ENCODE measurements at regions not wholly inside any gene's neighbourhood (a gene's known extent, or its start where the extent isn't known, plus 50 kb on each side); places are given as distances from the start of the nearest gene placed in this dataset.

DNA sequence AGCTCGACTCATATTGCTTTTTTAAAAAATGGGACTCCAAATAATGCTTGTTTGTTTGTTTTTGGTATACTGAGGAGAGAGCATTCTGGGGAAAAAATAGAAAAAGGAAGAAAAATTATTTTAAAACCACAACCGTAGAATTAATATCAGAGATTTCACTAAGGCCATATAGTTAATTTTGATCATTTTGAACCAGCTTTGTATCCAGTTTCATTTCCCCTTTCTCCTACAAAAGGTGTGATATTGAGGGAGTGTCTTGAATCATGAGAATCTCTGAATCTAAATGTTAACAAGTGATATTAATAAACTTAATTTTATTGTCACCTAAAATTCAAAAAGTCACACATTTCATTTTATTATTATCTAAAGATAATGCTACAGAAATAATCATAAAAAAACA, 198.5 kb upstream of the GALNT5 start:
- no CpG with 5 or more reads among the region's 2 CpGs for WGBS (ENCODE audit: insufficient coverage)
- DNase-seq (no peak), ATAC-seq (ENCODE audit: low read depth) (no peak)
- H3K27ac Mint-ChIP-seq = no peak overlapping the region
- intact Hi-C loops (cut with micrococcal nuclease) = no loop called here
- H3K9me3 ChIP-seq (ENCODE audit: control extremely low read depth in 1 of 3, control insufficient read depth in 2 of 3, insufficient read depth in 1 of 3, low read length in 2 of 3) = no peaks in the 10 kb centered on the region
- H3K27ac ChIP-seq (ENCODE audit: low read length in 2 of 2) = no peak overlapping the region
- POLR2A ChIA-PET = no interaction called here
- no peak overlapping the region for H3K4me3 ChIP-seq (ENCODE audit: control extremely low read depth in 1 of 5, extremely low read depth in 1 of 5, insufficient read depth in 1 of 5, low read depth in 2 of 5, low read length in 4 of 5)
- no peaks in the 10 kb centered on the region for H3K27me3 Mint-ChIP-seq
- H3K4me1 ChIP-seq (ENCODE audit: control insufficient read depth in 2 of 2, insufficient read depth in 2 of 2, low read length in 2 of 2) = no peaks in the 10 kb centered on the region
- H2AFZ ChIP-seq (ENCODE audit: insufficient read depth, low read depth, low read length, poor library complexity, severe bottlenecking) = no peak overlapping the region
- no peaks in the 10 kb centered on the region for H3K36me3 ChIP-seq (replicated peaks in 1 of 2; ENCODE audit: control extremely low read depth in 1 of 2, control insufficient read depth in 1 of 2, extremely low read depth in 1 of 2, insufficient read depth in 2 of 2, low read length in 1 of 2)
- H3K9me3 Mint-ChIP-seq (ENCODE audit: insufficient read depth) = no peaks in the 10 kb centered on the region
- TF ChIP-seq, protein P1, sequence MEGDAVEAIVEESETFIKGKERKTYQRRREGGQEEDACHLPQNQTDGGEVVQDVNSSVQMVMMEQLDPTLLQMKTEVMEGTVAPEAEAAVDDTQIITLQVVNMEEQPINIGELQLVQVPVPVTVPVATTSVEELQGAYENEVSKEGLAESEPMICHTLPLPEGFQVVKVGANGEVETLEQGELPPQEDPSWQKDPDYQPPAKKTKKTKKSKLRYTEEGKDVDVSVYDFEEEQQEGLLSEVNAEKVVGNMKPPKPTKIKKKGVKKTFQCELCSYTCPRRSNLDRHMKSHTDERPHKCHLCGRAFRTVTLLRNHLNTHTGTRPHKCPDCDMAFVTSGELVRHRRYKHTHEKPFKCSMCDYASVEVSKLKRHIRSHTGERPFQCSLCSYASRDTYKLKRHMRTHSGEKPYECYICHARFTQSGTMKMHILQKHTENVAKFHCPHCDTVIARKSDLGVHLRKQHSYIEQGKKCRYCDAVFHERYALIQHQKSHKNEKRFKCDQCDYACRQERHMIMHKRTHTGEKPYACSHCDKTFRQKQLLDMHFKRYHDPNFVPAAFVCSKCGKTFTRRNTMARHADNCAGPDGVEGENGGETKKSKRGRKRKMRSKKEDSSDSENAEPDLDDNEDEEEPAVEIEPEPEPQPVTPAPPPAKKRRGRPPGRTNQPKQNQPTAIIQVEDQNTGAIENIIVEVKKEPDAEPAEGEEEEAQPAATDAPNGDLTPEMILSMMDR (IDR thresholded peaks at IDR 0.05) = no peak
- no peak for TF ChIP-seq EZH2 (IDR thresholded peaks at IDR 0.05; ENCODE audit: borderline replicate concordance, insufficient read depth, low read depth, low read length, poor library complexity, severe bottlenecking)
- no peaks in the 10 kb centered on the region for H4K20me1 ChIP-seq (ENCODE audit: control insufficient read depth, insufficient read depth, low read length, poor library complexity, severe bottlenecking)
- H3K27me3 ChIP-seq (replicated peaks in 1 of 4; ENCODE audit: control extremely low read depth in 1 of 4, control insufficient read depth in 3 of 4, insufficient read depth in 4 of 4, low read length in 3 of 4) = no peaks in the 10 kb centered on the region
- no peaks in the 10 kb centered on the region for H3K4me1 Mint-ChIP-seq
- no peaks in the 10 kb centered on the region for H3K79me2 ChIP-seq (ENCODE audit: control insufficient read depth, insufficient read depth, low read length)
- CTCF ChIA-PET = no interaction called here
- H3K4me2 ChIP-seq (replicated peaks; ENCODE audit: low read depth, low read length, poor library complexity, severe bottlenecking) = no peak overlapping the region
- no peak overlapping the region for H3K4me3 Mint-ChIP-seq
- H3K9ac ChIP-seq (ENCODE audit: low read length) = no peak overlapping the region

DNA sequence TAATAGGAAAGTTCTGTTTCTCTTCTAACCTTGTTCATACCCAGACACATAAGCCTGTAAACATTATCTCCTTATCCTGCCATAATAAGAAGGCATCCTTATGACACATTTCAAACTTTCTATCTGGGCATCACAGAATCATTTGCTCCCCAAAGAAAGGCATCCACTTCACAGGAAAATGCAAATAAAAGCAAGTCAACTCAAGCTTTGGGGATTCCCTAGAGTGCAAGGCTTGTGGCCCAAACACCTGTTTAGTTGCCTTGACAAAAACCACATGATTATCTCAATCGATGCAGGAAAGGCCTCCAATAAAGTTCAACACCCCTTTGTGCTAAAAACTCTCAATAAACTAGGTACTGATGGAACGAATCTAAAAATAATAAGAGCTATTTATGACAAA, 195.7 kb upstream of the GALNT5 start:
- Histone ChIP-seq H3K9me3 (ENCODE audit: control extremely low read depth in 1 of 3, control insufficient read depth in 2 of 3, insufficient read depth in 1 of 3, low read length in 2 of 3) (no peaks in the 10 kb centered on the region), H3K9ac (ENCODE audit: low read length) (no peak overlapping the region), H2AFZ (ENCODE audit: insufficient read depth, low read depth, low read length, poor library complexity, severe bottlenecking) (no peak overlapping the region), H3K79me2 (ENCODE audit: control insufficient read depth, insufficient read depth, low read length) (no peaks in the 10 kb centered on the region), H3K36me3 (replicated peaks in 1 of 2; ENCODE audit: control extremely low read depth in 1 of 2, control insufficient read depth in 1 of 2, extremely low read depth in 1 of 2, insufficient read depth in 2 of 2, low read length in 1 of 2) (no peaks in the 10 kb centered on the region), H4K20me1 (ENCODE audit: control insufficient read depth, insufficient read depth, low read length, poor library complexity, severe bottlenecking) (no peaks in the 10 kb centered on the region), H3K4me3 (ENCODE audit: control extremely low read depth in 1 of 5, extremely low read depth in 1 of 5, insufficient read depth in 1 of 5, low read depth in 2 of 5, low read length in 4 of 5) (no peak overlapping the region), H3K27ac (ENCODE audit: low read length in 2 of 2) (no peak overlapping the region), H3K4me1 (ENCODE audit: control insufficient read depth in 2 of 2, insufficient read depth in 2 of 2, low read length in 2 of 2) (no peaks in the 10 kb centered on the region), H3K27me3 (replicated peaks in 1 of 4; ENCODE audit: control extremely low read depth in 1 of 4, control insufficient read depth in 3 of 4, insufficient read depth in 4 of 4, low read length in 3 of 4) (no peaks in the 10 kb centered on the region), H3K4me2 (replicated peaks; ENCODE audit: low read depth, low read length, poor library complexity, severe bottlenecking) (no peak overlapping the region)
- DNase-seq = no peak
- WGBS (ENCODE audit: insufficient coverage) = 80% methylated on average over 1 of the region's 2 CpGs
- POLR2A ChIA-PET = no interaction called here
- H3K4me3 Mint-ChIP-seq = no peak overlapping the region
- intact Hi-C loops (cut with micrococcal nuclease) = no loop called here
- H3K27me3 Mint-ChIP-seq = no peaks in the 10 kb centered on the region
- H3K9me3 Mint-ChIP-seq (ENCODE audit: insufficient read depth) = no peaks in the 10 kb centered on the region
- CTCF ChIA-PET = no interaction called here
- H3K27ac Mint-ChIP-seq = no peak overlapping the region
- no peaks in the 10 kb centered on the region for H3K4me1 Mint-ChIP-seq
- ATAC-seq (ENCODE audit: low read depth) = no peak
- TF ChIP-seq EZH2 (IDR thresholded peaks at IDR 0.05; ENCODE audit: borderline replicate concordance, insufficient read depth, low read depth, low read length, poor library complexity, severe bottlenecking) = no peak
- TF ChIP-seq, protein P1 (IDR thresholded peaks at IDR 0.05) = no peak

All from B cell (primary cell).